Central memory CD8-positive, alpha-beta T cell (primary cell): ENCODE measurements at regions not wholly inside any gene's neighbourhood (a gene's known extent, or its start where the extent isn't known, plus 50 kb on each side); places are given as distances from the start of the nearest gene placed in this dataset.

ENCODE experiments used
- ATAC-seq: fragments of 150-1000 bp; cut with Tn5 transposase; replicated peaks from 2 replicates; pipeline ENCODE4 v1.10.0; 2022; ENCODE audit warnings: mild to moderate bottlenecking, moderate FRiP score, moderate number of reproducible peaks; ENCODE audit not compliant: poor library complexity, severe bottlenecking; ENCODE audit errors: extremely low read depth
- DNase-seq, 2 donors: peaks; one replicate each; pipeline ENCODE4 v3.0.0; 2021; ENCODE audit warnings: low spot score in 2 of 2
- H3K27ac Mint-ChIP-seq: one replicate; pipeline ENCODE4 v1.8.0; 2022; ENCODE audit warnings: low read depth, mild to moderate bottlenecking, moderate library complexity, mixed read lengths
- H3K27me3 Mint-ChIP-seq: one replicate; pipeline ENCODE4 v1.8.0; 2022; ENCODE audit warnings: mixed read lengths
- H3K36me3 Mint-ChIP-seq: one replicate; pipeline ENCODE4 v1.8.0; 2022; ENCODE audit warnings: mild to moderate bottlenecking, moderate library complexity, mixed read lengths; ENCODE audit not compliant: insufficient read depth
- H3K4me1 Mint-ChIP-seq: one replicate; pipeline ENCODE4 v1.8.0; 2022; ENCODE audit warnings: mixed read lengths
- H3K4me3 Mint-ChIP-seq: one replicate; pipeline ENCODE4 v1.8.0; 2022; ENCODE audit warnings: mild to moderate bottlenecking, moderate library complexity, mixed read lengths
- H3K9me3 Mint-ChIP-seq: one replicate; pipeline ENCODE4 v1.8.0; 2022; ENCODE audit warnings: mixed read lengths

DNA sequence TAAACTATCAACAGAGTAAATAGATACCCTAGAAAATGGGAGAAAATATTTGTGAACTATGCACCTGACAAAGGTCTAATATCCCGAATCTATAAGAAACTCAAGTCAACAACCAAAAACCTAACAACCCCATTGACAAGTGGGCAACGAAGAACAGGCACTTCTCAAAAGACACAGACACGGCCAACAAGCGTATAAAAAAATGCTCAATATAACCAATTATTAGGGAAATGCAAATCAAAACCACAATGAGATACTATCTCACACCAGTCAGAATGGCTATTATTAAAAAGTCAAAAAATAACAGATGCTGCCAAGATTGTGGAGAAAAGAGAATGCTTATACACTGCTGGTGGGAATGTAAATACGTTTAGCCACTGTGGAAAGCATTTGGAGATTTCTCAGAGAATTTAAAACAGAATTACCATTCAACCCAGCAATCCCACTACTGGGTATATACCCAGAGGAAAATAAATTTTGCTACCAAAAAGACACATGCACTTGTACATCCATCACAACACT is 63.2 kb upstream of the CAV2 start:
- Mint-ChIP-seq H3K36me3 (no peaks in the 10 kb centered on the region), H3K4me1 (no peaks in the 10 kb centered on the region), H3K27me3 (peaks cover 50% of the 10 kb centered on the region), H3K4me3 (no peak overlapping the region), H3K9me3 (no peaks in the 10 kb centered on the region), H3K27ac (no peak overlapping the region)
- DNase-seq = no peak
- ATAC-seq = no peak

DNA sequence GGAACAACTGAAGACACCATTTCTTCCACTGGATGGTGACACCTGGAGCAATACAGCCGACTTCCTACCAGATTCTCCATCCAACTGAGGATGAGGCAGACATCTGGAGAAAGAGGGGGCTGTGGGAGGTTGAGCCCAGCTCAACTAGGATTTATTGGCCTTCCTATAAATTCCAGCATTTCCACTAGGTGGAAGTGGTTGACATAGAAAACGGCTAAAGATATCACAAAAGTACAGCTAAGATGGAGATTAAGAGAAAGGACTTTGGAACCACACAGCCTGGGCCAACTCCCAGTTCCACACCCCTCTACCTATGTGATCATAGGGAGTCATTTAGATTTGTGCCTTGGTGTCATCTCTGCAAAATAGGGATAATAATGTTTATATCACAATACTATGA is 61.3 kb upstream of the CAV2 start:
- Mint-ChIP-seq H3K9me3 (no peaks in the 10 kb centered on the region), H3K36me3 (no peaks in the 10 kb centered on the region), H3K27me3 (peaks cover 31% of the 10 kb centered on the region), H3K27ac (no peak overlapping the region), H3K4me3 (no peak overlapping the region), H3K4me1 (no peaks in the 10 kb centered on the region)
- no peak for DNase-seq
- ATAC-seq = no peak

DNA sequence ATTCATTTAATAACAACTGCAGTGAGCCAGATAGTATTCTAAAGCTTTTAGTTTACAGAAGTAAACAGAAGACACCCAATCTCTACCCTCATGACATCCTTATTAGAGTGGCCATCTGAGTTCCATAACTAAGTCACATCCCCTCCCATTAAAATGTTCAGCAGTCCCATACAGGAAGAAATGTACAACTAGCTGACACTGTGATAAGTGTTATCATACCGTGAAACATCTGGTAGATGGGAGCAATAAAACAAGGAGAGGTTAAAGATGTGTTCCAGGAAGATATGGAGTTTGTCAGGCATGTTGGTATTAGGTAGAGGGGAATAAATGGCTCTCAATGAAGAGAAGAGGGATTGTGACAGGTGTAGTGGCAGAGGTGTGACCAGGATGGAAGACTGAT is 60.5 kb upstream of the CAV2 start:
- H3K9me3 Mint-ChIP-seq = no peaks in the 10 kb centered on the region
- H3K27ac Mint-ChIP-seq = no peak overlapping the region
- no peaks in the 10 kb centered on the region for H3K36me3 Mint-ChIP-seq
- peaks cover 29% of the 10 kb centered on the region for H3K27me3 Mint-ChIP-seq
- no peaks in the 10 kb centered on the region for H3K4me1 Mint-ChIP-seq
- ATAC-seq = no peak
- H3K4me3 Mint-ChIP-seq = no peak overlapping the region
- DNase-seq = no peak

DNA sequence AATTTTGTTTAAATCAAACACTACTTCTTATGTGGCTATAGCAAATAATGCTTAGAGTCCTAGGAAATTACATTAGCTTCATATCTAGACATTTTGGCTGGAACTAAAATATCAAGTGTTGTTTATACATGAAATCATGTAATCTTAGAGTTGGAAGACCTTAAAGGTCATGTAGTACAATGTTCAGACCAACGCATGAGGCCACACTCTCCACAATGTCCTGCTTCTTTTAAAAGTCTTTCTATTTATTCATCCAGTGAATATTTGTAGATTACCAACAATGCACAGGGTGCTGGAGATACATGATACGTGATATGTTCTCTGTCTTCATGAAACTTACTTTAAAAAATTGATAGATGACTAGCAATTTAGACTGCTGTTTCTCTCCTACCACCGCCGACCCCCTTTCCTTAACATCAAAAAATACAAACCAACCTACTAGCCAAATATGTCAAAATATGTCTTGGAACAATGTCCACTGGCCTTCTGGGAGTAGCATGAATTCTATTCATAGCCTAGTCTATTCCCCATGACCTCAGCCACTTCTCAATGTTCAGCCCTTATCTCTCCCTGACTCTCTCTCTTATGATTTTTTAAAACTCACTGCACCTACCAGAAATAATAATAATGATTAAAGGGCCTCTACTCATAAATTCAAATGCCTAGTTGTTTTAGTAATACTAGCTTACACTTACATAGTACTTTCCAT is 59.5 kb upstream of the CAV2 start:
- no peak for DNase-seq
- H3K27me3 Mint-ChIP-seq = peaks cover 31% of the 10 kb centered on the region
- no peaks in the 10 kb centered on the region for H3K9me3 Mint-ChIP-seq
- no peaks in the 10 kb centered on the region for H3K4me1 Mint-ChIP-seq
- no peak overlapping the region for H3K27ac Mint-ChIP-seq
- H3K36me3 Mint-ChIP-seq = no peaks in the 10 kb centered on the region
- no peak for ATAC-seq
- H3K4me3 Mint-ChIP-seq = no peak overlapping the region

DNA sequence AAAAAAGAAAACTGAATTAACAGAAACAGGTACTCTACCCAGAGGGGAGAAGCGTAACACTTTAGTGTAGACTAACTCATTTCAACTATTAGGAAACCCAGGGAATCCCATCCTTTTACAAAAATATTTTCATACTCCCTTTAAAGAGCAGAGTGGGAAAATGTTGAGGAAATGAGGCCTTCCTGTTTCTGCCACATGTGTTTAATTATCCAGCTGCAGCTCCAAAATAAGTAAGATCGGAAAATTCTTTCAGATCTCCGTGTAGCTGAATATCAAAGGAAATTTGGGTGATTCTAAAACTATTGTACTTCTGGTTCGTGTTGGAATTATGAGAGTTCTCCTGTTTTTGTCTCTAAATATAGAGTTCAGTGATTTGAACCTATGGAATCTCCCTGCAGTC is 58.0 kb upstream of the CAV2 start:
- H3K4me1 Mint-ChIP-seq = no peaks in the 10 kb centered on the region
- DNase-seq (no peak), ATAC-seq (no peak)
- H3K9me3 Mint-ChIP-seq = no peaks in the 10 kb centered on the region
- H3K4me3 Mint-ChIP-seq = no peak overlapping the region
- H3K27ac Mint-ChIP-seq = no peak overlapping the region
- H3K27me3 Mint-ChIP-seq = peaks cover 27% of the 10 kb centered on the region
- no peaks in the 10 kb centered on the region for H3K36me3 Mint-ChIP-seq

DNA sequence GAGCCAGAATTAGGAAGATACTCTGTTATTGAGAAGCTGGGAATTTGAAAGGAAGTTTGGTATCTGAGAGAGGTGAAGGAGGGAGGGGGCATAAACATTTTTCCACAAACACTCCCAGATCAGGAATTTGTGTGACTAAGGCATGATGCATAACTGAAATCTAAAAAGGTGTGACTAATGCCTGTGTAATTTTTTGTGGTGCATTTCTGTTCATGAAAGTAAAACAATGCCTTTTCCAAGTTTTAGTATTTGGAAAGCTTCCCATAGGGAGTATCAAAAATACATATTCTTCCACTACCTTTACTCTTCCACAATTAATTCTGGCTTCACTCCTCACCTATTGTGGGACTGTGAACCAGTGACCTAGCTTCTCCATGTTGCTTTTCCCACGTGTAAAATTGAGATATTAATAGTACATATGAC is 56.4 kb upstream of the CAV2 start:
- Mint-ChIP-seq H3K27me3 (peaks cover 31% of the 10 kb centered on the region), H3K27ac (no peak overlapping the region), H3K36me3 (no peaks in the 10 kb centered on the region), H3K4me1 (no peaks in the 10 kb centered on the region), H3K4me3 (no peak overlapping the region), H3K9me3 (no peaks in the 10 kb centered on the region)
- ATAC-seq (no peak), DNase-seq (no peak)

DNA sequence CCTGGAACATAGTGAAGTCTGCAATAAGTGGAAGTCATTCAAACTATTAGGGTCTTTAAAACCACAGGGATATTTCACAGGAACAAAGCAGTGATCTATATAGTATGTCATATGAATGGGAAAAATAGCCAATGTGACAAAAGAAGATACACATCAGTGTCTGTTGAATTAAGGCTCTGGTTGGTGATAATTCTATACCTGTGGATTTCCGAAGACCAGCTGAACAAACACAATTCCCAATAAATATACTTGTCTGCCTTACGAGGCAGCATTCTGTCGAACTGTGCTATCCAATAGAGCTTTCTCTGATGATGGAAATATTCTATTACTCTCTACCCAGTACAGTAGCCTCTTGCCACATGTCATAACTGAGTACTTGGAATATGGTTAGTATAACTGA is 55.9 kb upstream of the CAV2 start:
- Mint-ChIP-seq H3K36me3 (no peaks in the 10 kb centered on the region), H3K27ac (no peak overlapping the region), H3K4me3 (no peak overlapping the region)

DNA sequence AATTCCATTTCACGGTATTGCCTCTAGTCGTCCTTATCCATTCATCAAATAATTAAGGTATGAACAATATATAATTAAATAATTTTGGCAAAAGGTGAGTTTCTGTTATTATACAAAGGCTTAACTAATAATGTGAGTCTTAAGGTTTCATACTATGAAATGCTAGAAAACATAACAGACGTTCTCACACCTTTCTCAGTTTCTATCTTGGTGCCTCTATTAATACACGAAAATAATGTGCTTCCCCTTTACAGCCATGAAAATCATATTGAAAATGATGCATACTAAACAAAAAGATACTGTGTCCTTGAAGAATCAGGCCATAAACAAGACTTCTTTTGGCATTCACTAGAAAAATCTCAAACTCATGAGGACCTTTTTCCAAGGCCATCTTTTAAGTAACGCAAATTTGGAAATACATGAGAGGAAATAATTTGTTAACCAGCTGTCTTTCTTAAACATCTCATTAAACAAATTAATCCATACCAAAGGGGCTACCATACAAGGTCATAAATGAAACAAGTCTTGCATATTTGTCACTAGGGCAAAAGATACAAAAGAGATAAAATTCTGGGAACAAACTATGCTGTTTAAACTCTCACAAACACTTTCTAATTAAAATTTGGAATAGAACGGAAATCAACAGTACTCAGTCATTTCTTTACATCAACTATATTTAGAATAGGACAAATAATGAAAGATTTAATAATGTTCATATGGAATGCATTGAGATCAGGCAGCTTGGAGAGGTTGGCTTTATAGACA is 53.9 kb upstream of the CAV2 start:
- Mint-ChIP-seq H3K27ac (no peak overlapping the region), H3K4me3 (no peak overlapping the region), H3K9me3 (no peaks in the 10 kb centered on the region), H3K36me3 (no peaks in the 10 kb centered on the region), H3K4me1 (no peaks in the 10 kb centered on the region), H3K27me3 (peaks cover 47% of the 10 kb centered on the region)
- DNase-seq (no peak), ATAC-seq (no peak)

More for the DNA sequence above, 55.9 kb upstream of the CAV2 start:
- no peaks in the 10 kb centered on the region for H3K4me1 Mint-ChIP-seq
- no peak for ATAC-seq
- no peak for DNase-seq
- no peaks in the 10 kb centered on the region for H3K9me3 Mint-ChIP-seq
- H3K27me3 Mint-ChIP-seq = peaks cover 32% of the 10 kb centered on the region

DNA sequence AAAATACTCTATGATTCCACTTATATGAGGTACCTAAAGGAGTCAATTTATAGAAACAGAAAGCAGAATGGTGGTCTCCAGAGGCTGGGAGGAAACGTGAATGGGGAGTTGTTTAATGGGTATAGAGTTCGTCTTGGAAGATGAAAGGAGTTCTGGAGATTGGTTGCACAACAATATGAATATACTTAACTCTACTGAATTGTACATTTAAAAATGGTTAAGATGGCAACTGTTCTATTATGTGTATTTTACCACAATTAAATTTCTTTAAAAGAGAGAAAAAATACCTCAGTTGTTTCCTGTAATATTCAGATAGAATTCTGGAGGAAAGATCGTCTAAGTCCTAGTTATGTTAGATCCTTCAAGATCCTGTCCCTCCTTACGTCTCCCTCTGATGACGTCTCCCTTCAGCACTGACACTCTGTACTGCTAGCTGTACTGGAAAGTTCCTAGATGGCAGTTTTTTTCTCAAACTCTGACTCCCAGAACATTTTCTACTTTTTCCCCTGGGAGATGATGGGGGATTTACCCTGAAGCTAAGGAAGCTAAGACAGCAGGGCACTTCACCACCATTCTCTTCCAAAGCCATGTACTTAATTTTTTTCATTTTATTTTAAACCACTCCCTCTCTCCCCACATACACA is 53.2 kb upstream of the CAV2 start:
- peaks cover 47% of the 10 kb centered on the region for H3K27me3 Mint-ChIP-seq
- no peak overlapping the region for H3K4me3 Mint-ChIP-seq
- no peak overlapping the region for H3K27ac Mint-ChIP-seq
- no peaks in the 10 kb centered on the region for H3K9me3 Mint-ChIP-seq
- no peak for DNase-seq
- no peak for ATAC-seq
- no peaks in the 10 kb centered on the region for H3K4me1 Mint-ChIP-seq
- no peaks in the 10 kb centered on the region for H3K36me3 Mint-ChIP-seq

DNA sequence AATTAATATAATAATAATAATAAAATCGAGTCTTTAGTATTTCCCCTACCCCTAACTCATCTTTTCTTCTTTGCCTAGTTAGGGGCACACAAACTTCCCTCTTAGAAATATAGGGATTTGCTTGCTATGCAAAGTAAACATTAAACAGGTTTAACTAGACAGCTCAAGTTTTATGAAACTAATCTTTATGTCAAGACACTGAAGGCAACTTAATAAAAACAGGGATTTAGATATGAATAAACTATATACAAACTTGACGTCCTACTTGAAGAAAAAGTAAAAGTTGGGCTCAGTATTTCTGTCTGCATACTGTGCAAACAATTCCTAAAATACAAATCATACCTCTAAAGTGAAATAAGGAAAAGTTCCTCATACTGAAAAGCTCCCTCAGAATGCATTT is 52.1 kb upstream of the CAV2 start:
- no peaks in the 10 kb centered on the region for H3K9me3 Mint-ChIP-seq
- no peak for ATAC-seq
- no peak overlapping the region for H3K27ac Mint-ChIP-seq
- DNase-seq = no peak
- H3K4me1 Mint-ChIP-seq = no peaks in the 10 kb centered on the region
- peaks cover 47% of the 10 kb centered on the region for H3K27me3 Mint-ChIP-seq
- H3K4me3 Mint-ChIP-seq = no peak overlapping the region
- H3K36me3 Mint-ChIP-seq = no peaks in the 10 kb centered on the region

DNA sequence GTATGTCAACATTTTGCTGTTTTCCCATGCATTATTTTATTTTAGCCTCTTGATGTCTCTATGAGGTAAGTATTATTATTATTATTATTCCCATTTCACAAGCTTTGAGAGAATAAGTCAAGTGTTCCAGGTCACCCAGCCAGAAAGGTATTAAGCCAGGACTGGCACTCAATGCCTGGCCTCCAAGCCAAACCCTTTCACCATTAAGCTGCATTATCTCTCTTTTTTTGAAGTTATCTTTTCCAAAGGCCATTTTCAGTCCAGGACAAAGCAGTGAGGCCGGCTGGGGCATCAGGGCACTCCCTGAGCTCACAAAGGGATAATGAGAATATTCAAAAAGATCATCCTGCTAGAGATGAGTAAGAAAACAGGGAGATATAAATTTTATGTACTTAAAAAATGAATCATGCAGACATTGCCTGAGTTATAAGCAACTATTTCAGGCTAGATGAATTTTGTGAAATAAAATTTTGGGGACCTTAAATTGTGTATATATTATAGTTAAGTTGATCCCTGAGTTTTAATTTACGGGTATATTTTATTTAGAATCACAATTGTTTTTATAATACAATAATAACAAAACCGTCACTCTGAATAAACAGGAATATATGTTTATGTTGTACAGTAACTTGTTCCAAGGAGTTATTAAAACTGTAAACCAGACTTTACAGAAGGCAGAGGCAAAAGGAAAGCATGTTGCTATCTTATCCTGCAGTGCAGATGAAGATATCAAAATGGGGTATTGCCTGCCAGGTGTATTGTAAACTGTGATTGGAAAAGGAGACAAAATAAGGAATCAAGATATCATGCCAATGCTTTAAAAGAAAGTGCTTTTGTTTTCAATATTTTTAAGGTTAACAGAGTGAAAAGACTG is 51.3 kb upstream of the CAV2 start:
- H3K27me3 Mint-ChIP-seq = peaks cover 47% of the 10 kb centered on the region
- H3K27ac Mint-ChIP-seq = no peak overlapping the region
- DNase-seq (no peak), ATAC-seq (no peak)
- no peaks in the 10 kb centered on the region for H3K4me1 Mint-ChIP-seq
- H3K9me3 Mint-ChIP-seq = no peaks in the 10 kb centered on the region
- H3K4me3 Mint-ChIP-seq = no peak overlapping the region
- no peaks in the 10 kb centered on the region for H3K36me3 Mint-ChIP-seq

DNA sequence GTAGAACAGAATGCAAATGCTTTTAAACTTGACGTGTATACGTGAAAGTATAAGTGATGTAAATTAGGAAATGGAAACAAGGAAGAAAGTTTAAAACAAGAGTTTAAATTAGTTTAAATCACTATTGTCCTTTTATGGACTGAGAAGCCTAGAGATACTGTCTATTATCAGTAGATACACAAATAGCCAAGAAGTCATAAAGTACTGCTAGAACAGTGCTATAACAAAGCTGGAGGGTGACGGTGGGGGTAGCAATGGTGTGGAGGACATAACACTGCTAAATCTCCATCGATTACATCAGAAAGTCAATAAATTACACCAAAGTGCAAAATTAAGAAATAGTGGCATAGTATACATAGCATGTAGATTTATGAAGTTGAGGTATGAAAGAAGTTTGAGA is 50.1 kb upstream of the CAV2 start:
- Mint-ChIP-seq H3K27ac (no peak overlapping the region), H3K4me3 (no peak overlapping the region), H3K4me1 (no peaks in the 10 kb centered on the region), H3K36me3 (no peaks in the 10 kb centered on the region), H3K27me3 (peaks cover 39% of the 10 kb centered on the region), H3K9me3 (no peaks in the 10 kb centered on the region)
- DNase-seq (no peak), ATAC-seq (no peak)
